Liver (tissue), 3 donors: ENCODE measurements at regions not wholly inside any gene's neighbourhood (a gene's known extent, or its start where the extent isn't known, plus 50 kb on each side); places are given as distances from the start of the nearest gene placed in this dataset.
"Not testable (repeated sequence)": the region's sequence is repeated elsewhere in the genome, so short reads cannot be mapped to it uniquely, and the experiment has no call there.

Experiments
- FOXA2 ChIP-seq: IDR thresholded peaks from 2 replicates; pipeline ENCODE4 v1.6.1; 2016; ENCODE audit warnings: antibody characterized with exemption
- JUND ChIP-seq, 2 donors: IDR thresholded peaks; 2 replicates each; pipeline ENCODE4 v1.6.1; 2016; ENCODE audit warnings: antibody characterized with exemption in 2 of 2
- RAD21 ChIP-seq, 2 donors: IDR thresholded peaks; 2 replicates each; pipeline ENCODE4 v1.6.1; 2016; ENCODE audit warnings: antibody characterized with exemption in 2 of 2, mild to moderate bottlenecking in 2 of 2
- RXRA ChIP-seq, 2 donors: IDR thresholded peaks; 2 replicates each; pipeline ENCODE4 v1.6.1; 2017 to 2018; ENCODE audit warnings: antibody characterized with exemption in 2 of 2, mild to moderate bottlenecking in 1 of 2
- TF ChIP-seq, protein P1 (sequence below): fragments of 150-350 bp; IDR thresholded peaks from 2 replicates; pipeline ENCODE4 v1.5.1; 2017; ENCODE audit warnings: improper control_type of control experiment, low read depth, low read length; ENCODE audit not compliant: missing input control
- TF ChIP-seq, protein P2 (sequence below): IDR thresholded peaks from 2 replicates; pipeline ENCODE4 v1.6.1; 2016; ENCODE audit warnings: antibody characterized with exemption, mild to moderate bottlenecking
- donor health status: healthy.
- donor health status: healthy.

DNA sequence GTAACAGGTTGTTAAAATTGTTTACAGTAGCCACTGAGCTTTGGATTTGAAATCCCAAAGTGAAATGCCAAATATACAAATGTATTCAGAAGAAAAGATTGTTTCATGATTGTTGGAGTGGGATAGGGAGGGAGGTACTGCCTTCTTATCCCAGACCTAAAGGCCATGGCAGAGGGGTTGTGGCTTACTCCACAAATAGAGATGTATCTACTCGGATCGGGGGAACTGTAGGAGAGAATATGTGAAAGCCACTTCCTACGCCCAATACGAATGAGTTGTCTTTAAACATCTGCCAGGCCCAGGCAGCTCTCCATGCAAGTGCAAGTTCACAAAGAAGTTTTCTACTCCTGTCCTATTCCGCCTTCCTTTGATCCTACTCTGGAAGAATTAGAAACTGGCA, 150.2 kb upstream of the PRSS12 start:
- TF ChIP-seq, protein P1, sequence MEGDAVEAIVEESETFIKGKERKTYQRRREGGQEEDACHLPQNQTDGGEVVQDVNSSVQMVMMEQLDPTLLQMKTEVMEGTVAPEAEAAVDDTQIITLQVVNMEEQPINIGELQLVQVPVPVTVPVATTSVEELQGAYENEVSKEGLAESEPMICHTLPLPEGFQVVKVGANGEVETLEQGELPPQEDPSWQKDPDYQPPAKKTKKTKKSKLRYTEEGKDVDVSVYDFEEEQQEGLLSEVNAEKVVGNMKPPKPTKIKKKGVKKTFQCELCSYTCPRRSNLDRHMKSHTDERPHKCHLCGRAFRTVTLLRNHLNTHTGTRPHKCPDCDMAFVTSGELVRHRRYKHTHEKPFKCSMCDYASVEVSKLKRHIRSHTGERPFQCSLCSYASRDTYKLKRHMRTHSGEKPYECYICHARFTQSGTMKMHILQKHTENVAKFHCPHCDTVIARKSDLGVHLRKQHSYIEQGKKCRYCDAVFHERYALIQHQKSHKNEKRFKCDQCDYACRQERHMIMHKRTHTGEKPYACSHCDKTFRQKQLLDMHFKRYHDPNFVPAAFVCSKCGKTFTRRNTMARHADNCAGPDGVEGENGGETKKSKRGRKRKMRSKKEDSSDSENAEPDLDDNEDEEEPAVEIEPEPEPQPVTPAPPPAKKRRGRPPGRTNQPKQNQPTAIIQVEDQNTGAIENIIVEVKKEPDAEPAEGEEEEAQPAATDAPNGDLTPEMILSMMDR = not testable (repeated sequence)
- TF ChIP-seq, protein P2, sequence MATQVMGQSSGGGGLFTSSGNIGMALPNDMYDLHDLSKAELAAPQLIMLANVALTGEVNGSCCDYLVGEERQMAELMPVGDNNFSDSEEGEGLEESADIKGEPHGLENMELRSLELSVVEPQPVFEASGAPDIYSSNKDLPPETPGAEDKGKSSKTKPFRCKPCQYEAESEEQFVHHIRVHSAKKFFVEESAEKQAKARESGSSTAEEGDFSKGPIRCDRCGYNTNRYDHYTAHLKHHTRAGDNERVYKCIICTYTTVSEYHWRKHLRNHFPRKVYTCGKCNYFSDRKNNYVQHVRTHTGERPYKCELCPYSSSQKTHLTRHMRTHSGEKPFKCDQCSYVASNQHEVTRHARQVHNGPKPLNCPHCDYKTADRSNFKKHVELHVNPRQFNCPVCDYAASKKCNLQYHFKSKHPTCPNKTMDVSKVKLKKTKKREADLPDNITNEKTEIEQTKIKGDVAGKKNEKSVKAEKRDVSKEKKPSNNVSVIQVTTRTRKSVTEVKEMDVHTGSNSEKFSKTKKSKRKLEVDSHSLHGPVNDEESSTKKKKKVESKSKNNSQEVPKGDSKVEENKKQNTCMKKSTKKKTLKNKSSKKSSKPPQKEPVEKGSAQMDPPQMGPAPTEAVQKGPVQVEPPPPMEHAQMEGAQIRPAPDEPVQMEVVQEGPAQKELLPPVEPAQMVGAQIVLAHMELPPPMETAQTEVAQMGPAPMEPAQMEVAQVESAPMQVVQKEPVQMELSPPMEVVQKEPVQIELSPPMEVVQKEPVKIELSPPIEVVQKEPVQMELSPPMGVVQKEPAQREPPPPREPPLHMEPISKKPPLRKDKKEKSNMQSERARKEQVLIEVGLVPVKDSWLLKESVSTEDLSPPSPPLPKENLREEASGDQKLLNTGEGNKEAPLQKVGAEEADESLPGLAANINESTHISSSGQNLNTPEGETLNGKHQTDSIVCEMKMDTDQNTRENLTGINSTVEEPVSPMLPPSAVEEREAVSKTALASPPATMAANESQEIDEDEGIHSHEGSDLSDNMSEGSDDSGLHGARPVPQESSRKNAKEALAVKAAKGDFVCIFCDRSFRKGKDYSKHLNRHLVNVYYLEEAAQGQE = not testable (repeated sequence)
- TF ChIP-seq RAD21 (IDR thresholded peaks at IDR 0.05); RXRA (IDR thresholded peaks at IDR 0.05); FOXA2; JUND (IDR thresholded peaks at IDR 0.05): not testable (repeated sequence)
